ENCODE measurements at regions not wholly inside any gene's neighbourhood (a gene's known extent, or its start where the extent isn't known, plus 50 kb on each side); places are given as distances from the start of the nearest gene placed in this dataset.
A peak's percentile ranks its signal among the peaks of the same experiment; 100 is the strongest.
"Not testable (repeated sequence)": the region's sequence is repeated elsewhere in the genome, so short reads cannot be mapped to it uniquely, and the experiment has no call there.

DNA sequence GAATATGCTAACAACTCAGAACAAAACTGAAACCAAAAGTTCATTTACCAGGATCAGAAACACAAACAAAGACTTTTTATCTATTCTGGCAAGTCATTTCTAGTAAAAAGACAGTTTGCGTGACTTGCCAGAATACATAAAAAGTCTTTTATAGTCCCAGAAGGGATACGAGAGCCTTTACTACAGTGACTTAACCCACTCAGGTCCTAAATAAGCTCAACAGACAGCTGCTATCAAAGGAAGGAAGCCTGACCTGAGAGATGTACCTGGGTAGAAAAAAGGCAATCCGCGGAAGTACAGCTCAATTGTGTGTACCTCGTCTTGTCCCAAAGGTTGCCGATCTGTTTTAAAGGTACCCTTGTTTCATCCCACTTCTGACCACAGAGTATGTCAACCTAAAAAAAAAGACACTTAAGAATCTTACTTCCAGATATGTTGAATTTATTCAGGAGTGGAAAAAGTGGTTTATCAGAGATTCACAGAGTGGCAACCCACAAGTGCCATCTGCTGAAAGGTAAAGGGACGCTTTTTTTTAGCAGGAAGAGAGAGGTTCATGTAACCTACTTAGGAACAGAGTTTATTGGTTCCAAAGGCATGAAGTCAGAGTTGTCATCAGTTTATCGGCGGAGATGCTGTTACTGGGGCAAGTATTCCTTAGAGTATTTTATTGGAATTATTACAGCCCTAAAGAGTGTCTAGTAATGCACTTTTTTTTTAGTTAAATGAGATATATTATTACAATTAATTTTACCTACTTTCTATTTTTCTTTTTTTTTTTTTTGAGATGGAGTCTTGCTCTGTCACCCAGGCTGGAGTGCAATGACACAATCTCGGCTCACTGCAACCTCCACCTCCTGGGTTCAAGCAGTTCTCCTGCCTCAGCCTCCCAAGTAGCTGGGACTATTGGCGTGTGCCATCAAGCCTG, 69.7 kb upstream of the C1QTNF9B start:
- ChIA-PET CTCF (interaction anchor here (1.5 kb wide), 1 partner anchor 45 kb away, joined by 4 read pairs; no protein-coding TSS in a partner anchor), POLR2A (no interaction called here)
- TF ChIP-seq HOXB5 (CRISPR knock-in tag; IDR thresholded peaks at IDR 0.05) (no peak), HDAC2 (IDR thresholded peaks at IDR 0.05) (no peak), NR3C1 (IDR thresholded peaks at IDR 0.05) (no peak)
- TF ChIP-seq, protein P1, sequence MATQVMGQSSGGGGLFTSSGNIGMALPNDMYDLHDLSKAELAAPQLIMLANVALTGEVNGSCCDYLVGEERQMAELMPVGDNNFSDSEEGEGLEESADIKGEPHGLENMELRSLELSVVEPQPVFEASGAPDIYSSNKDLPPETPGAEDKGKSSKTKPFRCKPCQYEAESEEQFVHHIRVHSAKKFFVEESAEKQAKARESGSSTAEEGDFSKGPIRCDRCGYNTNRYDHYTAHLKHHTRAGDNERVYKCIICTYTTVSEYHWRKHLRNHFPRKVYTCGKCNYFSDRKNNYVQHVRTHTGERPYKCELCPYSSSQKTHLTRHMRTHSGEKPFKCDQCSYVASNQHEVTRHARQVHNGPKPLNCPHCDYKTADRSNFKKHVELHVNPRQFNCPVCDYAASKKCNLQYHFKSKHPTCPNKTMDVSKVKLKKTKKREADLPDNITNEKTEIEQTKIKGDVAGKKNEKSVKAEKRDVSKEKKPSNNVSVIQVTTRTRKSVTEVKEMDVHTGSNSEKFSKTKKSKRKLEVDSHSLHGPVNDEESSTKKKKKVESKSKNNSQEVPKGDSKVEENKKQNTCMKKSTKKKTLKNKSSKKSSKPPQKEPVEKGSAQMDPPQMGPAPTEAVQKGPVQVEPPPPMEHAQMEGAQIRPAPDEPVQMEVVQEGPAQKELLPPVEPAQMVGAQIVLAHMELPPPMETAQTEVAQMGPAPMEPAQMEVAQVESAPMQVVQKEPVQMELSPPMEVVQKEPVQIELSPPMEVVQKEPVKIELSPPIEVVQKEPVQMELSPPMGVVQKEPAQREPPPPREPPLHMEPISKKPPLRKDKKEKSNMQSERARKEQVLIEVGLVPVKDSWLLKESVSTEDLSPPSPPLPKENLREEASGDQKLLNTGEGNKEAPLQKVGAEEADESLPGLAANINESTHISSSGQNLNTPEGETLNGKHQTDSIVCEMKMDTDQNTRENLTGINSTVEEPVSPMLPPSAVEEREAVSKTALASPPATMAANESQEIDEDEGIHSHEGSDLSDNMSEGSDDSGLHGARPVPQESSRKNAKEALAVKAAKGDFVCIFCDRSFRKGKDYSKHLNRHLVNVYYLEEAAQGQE (IDR thresholded peaks at IDR 0.05): no peak
- TF ChIP-seq, protein P2, sequence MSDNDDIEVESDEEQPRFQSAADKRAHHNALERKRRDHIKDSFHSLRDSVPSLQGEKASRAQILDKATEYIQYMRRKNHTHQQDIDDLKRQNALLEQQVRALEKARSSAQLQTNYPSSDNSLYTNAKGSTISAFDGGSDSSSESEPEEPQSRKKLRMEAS (IDR thresholded peaks at IDR 0.05): no peak
- TF ChIP-seq, protein P3, sequence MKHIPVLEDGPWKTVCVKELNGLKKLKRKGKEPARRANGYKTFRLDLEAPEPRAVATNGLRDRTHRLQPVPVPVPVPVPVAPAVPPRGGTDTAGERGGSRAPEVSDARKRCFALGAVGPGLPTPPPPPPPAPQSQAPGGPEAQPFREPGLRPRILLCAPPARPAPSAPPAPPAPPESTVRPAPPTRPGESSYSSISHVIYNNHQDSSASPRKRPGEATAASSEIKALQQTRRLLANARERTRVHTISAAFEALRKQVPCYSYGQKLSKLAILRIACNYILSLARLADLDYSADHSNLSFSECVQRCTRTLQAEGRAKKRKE (CRISPR knock-in tag; IDR thresholded peaks at IDR 0.05; ENCODE audit: low read depth): no peak
- TF ChIP-seq, protein P4, sequence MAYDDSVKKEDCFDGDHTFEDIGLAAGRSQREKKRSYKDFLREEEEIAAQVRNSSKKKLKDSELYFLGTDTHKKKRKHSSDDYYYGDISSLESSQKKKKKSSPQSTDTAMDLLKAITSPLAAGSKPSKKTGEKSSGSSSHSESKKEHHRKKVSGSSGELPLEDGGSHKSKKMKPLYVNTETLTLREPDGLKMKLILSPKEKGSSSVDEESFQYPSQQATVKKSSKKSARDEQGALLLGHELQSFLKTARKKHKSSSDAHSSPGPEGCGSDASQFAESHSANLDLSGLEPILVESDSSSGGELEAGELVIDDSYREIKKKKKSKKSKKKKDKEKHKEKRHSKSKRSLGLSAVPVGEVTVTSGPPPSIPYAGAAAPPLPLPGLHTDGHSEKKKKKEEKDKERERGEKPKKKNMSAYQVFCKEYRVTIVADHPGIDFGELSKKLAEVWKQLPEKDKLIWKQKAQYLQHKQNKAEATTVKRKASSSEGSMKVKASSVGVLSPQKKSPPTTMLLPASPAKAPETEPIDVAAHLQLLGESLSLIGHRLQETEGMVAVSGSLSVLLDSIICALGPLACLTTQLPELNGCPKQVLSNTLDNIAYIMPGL (CRISPR knock-in tag; IDR thresholded peaks at IDR 0.05; ENCODE audit: borderline replicate concordance): no peak
- Histone ChIP-seq H3K9me3 (no peaks in the 10 kb centered on the region), H3K4me2 (no peak overlapping the region), H3K4me3 (no peak overlapping the region), H3K4me1 (peaks cover 8% of the 10 kb centered on the region; the same call in 1 of the 3 replicates), H3K27ac (no peak overlapping the region)
- 64% methylated on average over 11 of the region's 11 CpGs for WGBS (ENCODE audit: missing lambda C conversion rate)
- ATAC-seq: no peak
- no peak for DNase-seq (ENCODE audit: low read depth in 1 of 2, low spot score in 1 of 2)
- FAIRE-seq: no peak

DNA sequence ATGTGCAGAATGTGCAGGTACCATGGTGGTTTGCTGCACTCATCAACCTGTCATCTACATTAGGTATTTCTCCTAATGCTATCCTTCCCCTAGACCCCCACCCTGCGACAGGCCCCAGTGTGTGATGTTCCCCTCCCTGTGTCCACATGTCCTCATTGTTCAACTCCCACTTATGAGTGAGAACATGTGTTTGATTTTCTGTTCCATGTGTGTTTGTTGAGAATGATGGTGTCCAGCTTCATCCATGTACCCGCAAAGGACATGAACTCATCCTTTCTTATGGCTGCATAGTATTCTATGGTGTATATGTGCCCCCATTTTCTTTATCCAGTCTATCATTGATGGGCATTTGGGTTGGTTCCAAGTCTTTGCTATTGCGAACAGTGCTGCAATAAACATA, 70.5 kb upstream of the C1QTNF9B start:
- CTCF ChIA-PET: interaction anchor here (1.5 kb wide), 1 partner anchor 46 kb away, joined by 4 read pairs; no protein-coding TSS in a partner anchor
- H3K27ac ChIP-seq; ATAC-seq; H3K9me3 ChIP-seq; H3K4me2 ChIP-seq; FAIRE-seq; H3K4me3 ChIP-seq; POLR2A ChIA-PET; DNase-seq (ENCODE audit: low read depth in 1 of 2, low spot score in 1 of 2); H3K4me1 ChIP-seq: not testable (repeated sequence)
- 63% methylated on average over 3 of the region's 3 CpGs for WGBS (ENCODE audit: missing lambda C conversion rate)

DNA sequence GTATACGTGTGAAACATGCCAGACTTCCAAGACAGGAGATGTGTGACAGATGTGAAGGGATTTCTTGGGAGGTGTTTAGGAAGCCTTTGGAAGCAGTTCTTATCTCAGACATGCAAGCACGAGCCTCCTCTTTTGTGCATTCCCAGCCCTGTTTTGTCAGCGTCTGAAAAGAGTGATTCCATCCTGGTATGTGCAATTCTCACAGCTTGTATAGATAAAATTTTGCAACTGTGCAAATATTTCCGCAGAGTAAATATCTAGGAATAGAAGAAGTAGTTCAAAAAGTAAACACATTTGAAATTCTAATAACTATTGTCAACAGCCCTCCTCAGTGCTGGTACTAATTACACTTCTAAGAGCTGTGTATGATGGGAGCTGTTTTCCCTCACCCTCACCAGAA, 72.3 kb upstream of the C1QTNF9B start:
- no peak overlapping the region for H3K4me3 ChIP-seq
- peak in 1 of 2 experiments; percentile 53 for DNase-seq (ENCODE audit: low read depth in 1 of 2, low spot score in 1 of 2)
- 4% methylated on average over 4 of the region's 4 CpGs for WGBS (ENCODE audit: missing lambda C conversion rate)
- H3K9me3 ChIP-seq: no peaks in the 10 kb centered on the region
- peak; percentile 50 to 64; a peak in 5 of 6 replicates for ATAC-seq
- ChIA-PET CTCF (interaction anchor here (0.7 to 1.2 kb wide), 2 partner anchors 9 to 262 kb away, joined by 3 read pairs; no protein-coding TSS in a partner anchor), POLR2A (no interaction called here)
- H3K27ac ChIP-seq: no peak overlapping the region
- H3K4me2 ChIP-seq: peak overlapping the region; percentile 39; the same call in 2 of the 3 replicates
- H3K4me1 ChIP-seq: peaks cover 8% of the 10 kb centered on the region; the same call in 1 of the 3 replicates
- FAIRE-seq: no peak
- TF ChIP-seq KDM1A (IDR thresholded peaks at IDR 0.05; ENCODE audit: low read depth) (no peak), GATA3 (IDR thresholded peaks at IDR 0.05; ENCODE audit: borderline replicate concordance) (peak; percentile 58), CHD2 (IDR thresholded peaks at IDR 0.05; ENCODE audit: low read length, partially characterized antibody) (no peak), HEYL (CRISPR knock-in tag; IDR thresholded peaks at IDR 0.05) (no peak), FOSL2 (IDR thresholded peaks at IDR 0.05) (no peak), FOSL2 (CRISPR knock-in tag; IDR thresholded peaks at IDR 0.05) (peak; percentile 6; the same call in 1 of the 2 replicates), CEBPB (IDR thresholded peaks at IDR 0.05) (peak; percentile 42 to 50; a peak in 3 of 4 replicates), MAFK (IDR thresholded peaks at IDR 0.05; ENCODE audit: partially characterized antibody) (peak; percentile 72), ZFP36 (IDR thresholded peaks at IDR 0.05; ENCODE audit: borderline replicate concordance, partially characterized antibody) (peak; percentile 13)
- TF ChIP-seq, protein P5, sequence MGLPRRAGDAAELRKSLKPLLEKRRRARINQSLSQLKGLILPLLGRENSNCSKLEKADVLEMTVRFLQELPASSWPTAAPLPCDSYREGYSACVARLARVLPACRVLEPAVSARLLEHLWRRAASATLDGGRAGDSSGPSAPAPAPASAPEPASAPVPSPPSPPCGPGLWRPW (IDR thresholded peaks at IDR 0.05): 0 out of 2 replicates have a peak, but pooled peaks have one; percentile 22
- TF ChIP-seq, protein P6, sequence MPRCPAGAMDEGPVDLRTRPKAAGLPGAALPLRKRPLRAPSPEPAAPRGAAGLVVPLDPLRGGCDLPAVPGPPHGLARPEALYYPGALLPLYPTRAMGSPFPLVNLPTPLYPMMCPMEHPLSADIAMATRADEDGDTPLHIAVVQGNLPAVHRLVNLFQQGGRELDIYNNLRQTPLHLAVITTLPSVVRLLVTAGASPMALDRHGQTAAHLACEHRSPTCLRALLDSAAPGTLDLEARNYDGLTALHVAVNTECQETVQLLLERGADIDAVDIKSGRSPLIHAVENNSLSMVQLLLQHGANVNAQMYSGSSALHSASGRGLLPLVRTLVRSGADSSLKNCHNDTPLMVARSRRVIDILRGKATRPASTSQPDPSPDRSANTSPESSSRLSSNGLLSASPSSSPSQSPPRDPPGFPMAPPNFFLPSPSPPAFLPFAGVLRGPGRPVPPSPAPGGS (IDR thresholded peaks at IDR 0.05): 0 out of 3 replicates have a peak, but pooled peaks have one; percentile 31
